NCI-H146 treated with DMSO at 0.1 percent for 48 hours (cell line): ENCODE measurements at regions not wholly inside any gene's neighbourhood (a gene's known extent, or its start where the extent isn't known, plus 50 kb on each side); places are given as distances from the start of the nearest gene placed in this dataset.
"Not testable (repeated sequence)": the region's sequence is repeated elsewhere in the genome, so short reads cannot be mapped to it uniquely, and the experiment has no call there.

Source experiments
- DNase-seq: peaks from one replicate; lab custom pipeline; 2025; ENCODE audit not compliant: unreplicated experiment; lab: John Stamatoyannopoulos, UW

- not testable (repeated sequence) for DNase-seq
Measured at GRCh38 chr5:93933269-93933668, 191.9 kb upstream of the POU5F2 start.

GRCh38 chr5:93930098-93930497 lies 188.7 kb upstream of the POU5F2 start:
- DNase-seq, result no peak

GRCh38 chr5:93929131-93929530 lies 187.7 kb upstream of the POU5F2 start:
- DNase-seq, result no peak

- DNase-seq, result no peak
Measured at GRCh38 chr5:93926831-93927620, 185.6 kb upstream of the POU5F2 start.

- DNase-seq, result no peak
Measured at GRCh38 chr5:93925321-93925720, 183.9 kb upstream of the POU5F2 start.

- no peak for DNase-seq
Measured at GRCh38 chr5:93924628-93925027, 183.2 kb upstream of the POU5F2 start.

- no peak for DNase-seq
Measured at GRCh38 chr5:93922551-93922950, 181.2 kb upstream of the POU5F2 start.

- DNase-seq, result no peak
Measured at GRCh38 chr5:93921001-93921400, 179.6 kb upstream of the POU5F2 start.

- no peak for DNase-seq
Measured at GRCh38 chr5:93916872-93917271, 175.5 kb upstream of the POU5F2 start.

GRCh38 chr5:93915142-93915553 lies 173.7 kb upstream of the POU5F2 start:
- peak; percentile 68 for DNase-seq

GRCh38 chr5:93911609-93912008 lies 170.2 kb upstream of the POU5F2 start:
- no peak for DNase-seq

- no peak for DNase-seq
Measured at GRCh38 chr5:93909356-93909755, 168.0 kb upstream of the POU5F2 start.

GRCh38 chr5:93904917-93905316 lies 163.5 kb upstream of the POU5F2 start:
- no peak for DNase-seq

- DNase-seq, result peak; percentile 99
Measured at GRCh38 chr5:93902288-93902687, 160.9 kb upstream of the POU5F2 start.

GRCh38 chr5:93899026-93899600 lies 157.7 kb upstream of the POU5F2 start:
- no peak for DNase-seq

GRCh38 chr5:93894601-93895354 lies 153.4 kb upstream of the POU5F2 start:
- peak; percentile 91 for DNase-seq

GRCh38 chr5:93893075-93893474 lies 151.7 kb upstream of the POU5F2 start:
- peak; percentile 92 for DNase-seq

GRCh38 chr5:93892481-93892880 lies 151.1 kb upstream of the POU5F2 start:
- DNase-seq, result no peak

- DNase-seq, result peak; percentile 84
Measured at GRCh38 chr5:93891491-93892480, 150.4 kb upstream of the POU5F2 start.

- peak; percentile 60 for DNase-seq
Measured at GRCh38 chr5:93890657-93891056, 149.3 kb upstream of the POU5F2 start.

- no peak for DNase-seq
Measured at GRCh38 chr5:93887678-93888077, 146.3 kb upstream of the POU5F2 start.
